Neural progenitor cell (in vitro differentiated cells): ENCODE measurements at regions not wholly inside any gene's neighbourhood (a gene's known extent, or its start where the extent isn't known, plus 50 kb on each side); places are given as distances from the start of the nearest gene placed in this dataset.

ENCODE experiments used
- CTCF ChIP-seq: fragments of 200-600 bp; sonication (generic); IDR thresholded peaks from 2 replicates; pipeline ENCODE4 v1.5.1; 2017; ENCODE audit warnings: antibody characterized with exemption, mild to moderate bottlenecking
- EZH2 ChIP-seq: fragments of 200-600 bp; sonication (generic); IDR thresholded peaks from 2 replicates; pipeline ENCODE4 v1.6.1; 2017; ENCODE audit warnings: antibody characterized with exemption, mild to moderate bottlenecking, moderate library complexity
- EZH2phosphoT487 ChIP-seq: fragments of 200-600 bp; sonication (generic); IDR thresholded peaks from 2 replicates; pipeline ENCODE4 v1.6.1; 2017; ENCODE audit warnings: antibody characterized with exemption

GRCh38 chr3:182722907-182723306 is 70.4 kb upstream of the ATP11B start:
- TF ChIP-seq CTCF (no peak), EZH2phosphoT487 (no peak), EZH2 (no peak)
